ENCODE measurements at regions not wholly inside any gene's neighbourhood (a gene's known extent, or its start where the extent isn't known, plus 50 kb on each side); places are given as distances from the start of the nearest gene placed in this dataset.
A peak's percentile ranks its signal among the peaks of the same experiment; 100 is the strongest.

- DNase-seq (ENCODE audit: low read depth) = no peak
- TF ChIP-seq, protein P1, sequence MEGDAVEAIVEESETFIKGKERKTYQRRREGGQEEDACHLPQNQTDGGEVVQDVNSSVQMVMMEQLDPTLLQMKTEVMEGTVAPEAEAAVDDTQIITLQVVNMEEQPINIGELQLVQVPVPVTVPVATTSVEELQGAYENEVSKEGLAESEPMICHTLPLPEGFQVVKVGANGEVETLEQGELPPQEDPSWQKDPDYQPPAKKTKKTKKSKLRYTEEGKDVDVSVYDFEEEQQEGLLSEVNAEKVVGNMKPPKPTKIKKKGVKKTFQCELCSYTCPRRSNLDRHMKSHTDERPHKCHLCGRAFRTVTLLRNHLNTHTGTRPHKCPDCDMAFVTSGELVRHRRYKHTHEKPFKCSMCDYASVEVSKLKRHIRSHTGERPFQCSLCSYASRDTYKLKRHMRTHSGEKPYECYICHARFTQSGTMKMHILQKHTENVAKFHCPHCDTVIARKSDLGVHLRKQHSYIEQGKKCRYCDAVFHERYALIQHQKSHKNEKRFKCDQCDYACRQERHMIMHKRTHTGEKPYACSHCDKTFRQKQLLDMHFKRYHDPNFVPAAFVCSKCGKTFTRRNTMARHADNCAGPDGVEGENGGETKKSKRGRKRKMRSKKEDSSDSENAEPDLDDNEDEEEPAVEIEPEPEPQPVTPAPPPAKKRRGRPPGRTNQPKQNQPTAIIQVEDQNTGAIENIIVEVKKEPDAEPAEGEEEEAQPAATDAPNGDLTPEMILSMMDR (conservative IDR thresholded peaks at IDR 0.05; ENCODE audit: low read depth, low read length) = no peak
- H3K4me3 ChIP-seq (ENCODE audit: low read depth, low read length) = no peak overlapping the region
These were observed 201.1 kb upstream of the CHD1 start for GRCh38 chr5:99129768-99130501.

DNA sequence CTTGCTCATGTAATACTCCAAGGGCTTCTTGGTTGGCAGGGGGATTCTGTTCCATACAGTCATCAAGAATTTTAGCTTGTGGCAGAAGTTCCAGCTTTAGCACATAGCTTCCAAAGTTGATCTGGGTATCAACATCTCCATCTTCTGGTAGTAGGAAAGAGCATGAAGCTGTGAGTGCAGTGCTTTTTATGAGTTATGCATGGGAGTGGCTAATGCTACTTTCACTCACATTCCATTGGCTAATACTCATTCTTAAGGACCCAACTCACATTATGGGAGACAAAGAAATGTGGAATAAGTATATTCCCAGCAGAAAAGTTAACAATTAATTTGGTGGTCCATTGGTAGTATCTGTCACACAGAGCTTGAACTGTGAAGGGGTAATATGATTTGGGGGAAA lies 194.2 kb upstream of the CHD1 start:
- H3K4me3 ChIP-seq (ENCODE audit: low read depth, low read length) = no peak overlapping the region
- no peak for DNase-seq (ENCODE audit: low read depth)
- TF ChIP-seq, protein P1 (conservative IDR thresholded peaks at IDR 0.05; ENCODE audit: low read depth, low read length) = no peak

DNA sequence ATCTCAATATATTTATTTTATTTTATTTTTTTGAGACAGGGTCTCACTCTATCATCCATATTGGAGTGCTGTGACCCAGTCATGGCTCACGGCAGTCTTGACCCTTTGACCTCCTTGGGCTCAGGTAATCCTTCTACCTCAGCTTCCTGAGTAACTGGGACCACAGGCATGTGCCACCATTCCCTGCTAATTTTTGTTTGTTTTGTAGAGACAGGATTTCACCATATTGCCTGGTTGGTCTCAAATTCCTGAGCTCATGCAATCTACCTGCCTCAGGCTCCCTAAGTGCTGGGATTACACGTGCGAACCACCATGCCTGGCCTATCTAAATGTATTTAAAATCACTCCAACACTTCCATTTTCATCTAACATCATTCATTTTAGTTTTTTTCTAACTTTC lies 190.5 kb upstream of the CHD1 start:
- no peak overlapping the region for H3K4me3 ChIP-seq (ENCODE audit: low read depth, low read length)
- no peak for DNase-seq (ENCODE audit: low read depth)
- TF ChIP-seq, protein P1 (conservative IDR thresholded peaks at IDR 0.05; ENCODE audit: low read depth, low read length) = no peak

DNA sequence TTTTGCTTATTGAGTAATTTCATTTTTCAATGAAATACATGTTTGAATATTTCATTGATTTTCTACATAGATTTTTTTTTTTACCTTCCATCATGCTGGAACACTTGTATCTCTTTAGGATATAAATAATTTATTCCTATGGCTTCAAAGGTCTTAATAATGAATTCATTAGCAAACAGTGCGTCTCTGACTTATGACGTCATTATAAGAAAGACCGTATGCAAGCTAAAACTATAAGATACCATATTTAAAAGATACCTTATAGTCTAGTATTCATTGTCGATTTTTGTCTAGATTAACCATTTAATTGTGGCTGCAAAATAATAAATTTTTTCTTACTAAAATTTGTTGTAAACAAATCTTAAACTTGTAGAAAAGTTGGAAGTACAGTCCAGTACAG lies 187.7 kb upstream of the CHD1 start:
- TF ChIP-seq, protein P1 (conservative IDR thresholded peaks at IDR 0.05; ENCODE audit: low read depth, low read length) = no peak
- H3K4me3 ChIP-seq (ENCODE audit: low read depth, low read length) = no peak overlapping the region
- no peak for DNase-seq (ENCODE audit: low read depth)

DNA sequence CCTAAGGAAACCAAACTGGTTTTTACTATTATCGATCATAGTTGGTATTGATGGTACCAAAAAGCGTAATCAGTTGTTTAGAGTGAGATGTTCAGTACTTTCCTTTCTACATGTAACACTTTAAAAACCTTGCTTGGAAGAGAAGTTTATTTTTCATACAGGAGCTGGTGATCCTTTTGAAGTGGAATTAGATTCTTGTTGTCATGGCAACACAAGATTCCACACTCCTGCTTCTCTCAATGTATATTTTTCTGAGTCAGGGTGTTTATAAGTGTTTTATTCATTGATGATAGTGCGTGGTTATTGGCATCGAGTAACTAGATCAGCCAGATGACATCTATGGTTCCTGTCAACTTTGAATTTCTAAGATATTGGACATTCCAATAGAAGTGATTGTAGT lies 181.1 kb upstream of the CHD1 start:
- TF ChIP-seq, protein P1 (conservative IDR thresholded peaks at IDR 0.05; ENCODE audit: low read depth, low read length) = no peak
- no peak overlapping the region for H3K4me3 ChIP-seq (ENCODE audit: low read depth, low read length)
- no peak for DNase-seq (ENCODE audit: low read depth)

DNA sequence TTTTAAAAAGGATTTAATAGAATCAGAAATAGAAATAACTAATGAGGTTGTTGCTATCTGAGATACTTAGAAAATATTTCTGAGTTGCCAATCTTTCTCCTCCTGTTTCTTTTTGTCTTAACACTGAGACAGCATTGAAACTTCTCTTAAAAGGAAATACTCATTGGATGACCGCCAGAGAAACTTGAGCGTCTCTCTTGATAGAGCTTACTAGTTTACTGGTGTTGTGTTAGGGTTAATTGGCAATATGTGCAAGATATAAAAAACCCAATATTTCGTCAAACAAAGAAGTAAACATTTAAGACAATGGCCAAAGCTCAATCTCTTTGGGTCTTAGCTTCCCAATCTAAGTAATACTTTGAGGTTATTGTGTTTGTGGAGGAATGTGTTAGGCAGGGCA lies 176.4 kb upstream of the CHD1 start:
- no peak for DNase-seq (ENCODE audit: low read depth)
- H3K4me3 ChIP-seq (ENCODE audit: low read depth, low read length) = no peak overlapping the region
- TF ChIP-seq, protein P1 (conservative IDR thresholded peaks at IDR 0.05; ENCODE audit: low read depth, low read length) = no peak

- TF ChIP-seq, protein P1 (conservative IDR thresholded peaks at IDR 0.05; ENCODE audit: low read depth, low read length) = peak; percentile 60
These were observed 175.8 kb upstream of the CHD1 start for GRCh38 chr5:99104538-99105132.

More at GRCh38 chr5:99104538-99105132, 175.8 kb upstream of the CHD1 start:
- H3K4me3 ChIP-seq (ENCODE audit: low read depth, low read length) = no peak overlapping the region
- no peak for DNase-seq (ENCODE audit: low read depth)
